ENCODE measurements at regions not wholly inside any gene's neighbourhood (a gene's known extent, or its start where the extent isn't known, plus 50 kb on each side); places are given as distances from the start of the nearest gene placed in this dataset.

GRCh38 chr5:67427850-67428298 lies 231.3 kb upstream of the CD180 start:
- no peaks in the 10 kb centered on the region for H3K27me3 ChIP-seq
- DNase-seq (ENCODE audit: low spot score): no peak
- WGBS (ENCODE audit: low lambda C conversion rate, missing lambda C conversion rate): 96% methylated on average over 4 of the region's 4 CpGs

GRCh38 chr5:67426961-67427849 lies 230.6 kb upstream of the CD180 start:
- Histone ChIP-seq H3K36me3 (replicated peaks; ENCODE audit: insufficient read depth, low read depth) (no peaks in the 10 kb centered on the region), H3K9me2 (replicated peaks; ENCODE audit: insufficient read depth) (no peaks in the 10 kb centered on the region), H3K27ac (no peak overlapping the region), H3K4me1 (ENCODE audit: insufficient read depth) (no peaks in the 10 kb centered on the region), H3K27me3 (no peaks in the 10 kb centered on the region), H2AFZ (no peak overlapping the region), H3K4me3 (no peak overlapping the region), H4K20me1 (ENCODE audit: insufficient read depth, poor library complexity, severe bottlenecking) (no peaks in the 10 kb centered on the region), H3K9me3 (ENCODE audit: low read depth) (no peaks in the 10 kb centered on the region), H3K4me2 (no peak overlapping the region), H3K79me2 (no peaks in the 10 kb centered on the region)
- WGBS (ENCODE audit: low lambda C conversion rate, missing lambda C conversion rate): 88% methylated on average over 2 of the region's 2 CpGs
- DNase-seq (ENCODE audit: low spot score): no peak
- TF ChIP-seq EZH2 (IDR thresholded peaks at IDR 0.05; ENCODE audit: borderline replicate concordance) (no peak), CTCF (IDR thresholded peaks at IDR 0.05; ENCODE audit: poor library complexity) (no peak)

More at GRCh38 chr5:67427850-67428298, 231.3 kb upstream of the CD180 start:
- no peaks in the 10 kb centered on the region for H3K9me3 ChIP-seq (ENCODE audit: low read depth)
- no peak overlapping the region for H3K4me2 ChIP-seq
- no peak for TF ChIP-seq CTCF (IDR thresholded peaks at IDR 0.05; ENCODE audit: poor library complexity)
- no peak for TF ChIP-seq EZH2phosphoT487 (IDR thresholded peaks at IDR 0.05; ENCODE audit: low read depth, severe bottlenecking, unreplicated experiment)
- TF ChIP-seq EZH2 (IDR thresholded peaks at IDR 0.05; ENCODE audit: borderline replicate concordance): no peak
- H2AFZ ChIP-seq: no peak overlapping the region
- no peak overlapping the region for H3K27ac ChIP-seq
- H4K20me1 ChIP-seq (ENCODE audit: insufficient read depth, poor library complexity, severe bottlenecking): no peaks in the 10 kb centered on the region
- H3K9me2 ChIP-seq (replicated peaks; ENCODE audit: insufficient read depth): no peaks in the 10 kb centered on the region
- no peaks in the 10 kb centered on the region for H3K4me1 ChIP-seq (ENCODE audit: insufficient read depth)
- H3K4me3 ChIP-seq: no peak overlapping the region
- no peaks in the 10 kb centered on the region for H3K36me3 ChIP-seq (replicated peaks; ENCODE audit: insufficient read depth, low read depth)
- H3K79me2 ChIP-seq: no peaks in the 10 kb centered on the region

DNA sequence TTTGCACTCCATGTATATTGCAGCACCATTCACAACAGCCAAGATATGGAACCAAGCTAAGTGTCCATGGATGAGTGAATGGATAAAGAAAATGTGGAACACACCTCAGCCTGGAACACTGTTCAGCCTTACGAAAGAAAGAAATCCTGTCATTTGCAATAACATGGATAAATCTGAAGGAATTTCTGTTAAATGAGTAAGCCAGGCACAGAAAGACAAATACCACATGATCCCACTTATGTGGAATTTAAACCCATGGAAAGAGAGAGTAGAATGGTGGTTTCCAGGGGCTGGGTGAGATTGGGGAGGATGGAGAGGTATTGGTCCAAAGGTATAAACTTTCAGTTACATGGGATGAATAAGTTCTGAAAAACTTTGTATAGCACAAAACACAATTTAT lies 228.9 kb upstream of the CD180 start:
- TF ChIP-seq EZH2 (IDR thresholded peaks at IDR 0.05; ENCODE audit: borderline replicate concordance): no peak
- no peak for TF ChIP-seq EZH2phosphoT487 (IDR thresholded peaks at IDR 0.05; ENCODE audit: low read depth, severe bottlenecking, unreplicated experiment)
- TF ChIP-seq CTCF (IDR thresholded peaks at IDR 0.05; ENCODE audit: poor library complexity): no peak
- WGBS (ENCODE audit: low lambda C conversion rate, missing lambda C conversion rate): 100% methylated on average over 1 of the region's 1 CpG

More for the DNA sequence above, 228.9 kb upstream of the CD180 start:
- Histone ChIP-seq H3K79me2 (no peaks in the 10 kb centered on the region), H4K20me1 (ENCODE audit: insufficient read depth, poor library complexity, severe bottlenecking) (no peaks in the 10 kb centered on the region), H3K4me3 (no peak overlapping the region), H3K9me3 (ENCODE audit: low read depth) (no peaks in the 10 kb centered on the region), H2AFZ (no peak overlapping the region), H3K4me1 (ENCODE audit: insufficient read depth) (no peaks in the 10 kb centered on the region), H3K4me2 (no peak overlapping the region), H3K36me3 (replicated peaks; ENCODE audit: insufficient read depth, low read depth) (no peaks in the 10 kb centered on the region), H3K27ac (no peak overlapping the region), H3K9me2 (replicated peaks; ENCODE audit: insufficient read depth) (no peaks in the 10 kb centered on the region), H3K27me3 (no peaks in the 10 kb centered on the region)
- DNase-seq (ENCODE audit: low spot score): no peak

Measured in hepatocyte (in vitro differentiated cells).